Karpas-422 (cell line): ENCODE measurements at regions not wholly inside any gene's neighbourhood (a gene's known extent, or its start where the extent isn't known, plus 50 kb on each side); places are given as distances from the start of the nearest gene placed in this dataset.

ENCODE experiments used
- DNase-seq: peaks from one replicate; pipeline ENCODE4 v3.0.0-alpha.2; 2015
- H2AFZ ChIP-seq: fragments of 200-600 bp; sonication (generic); 2 replicates; pipeline ENCODE4 v1.6.1; 2014; ENCODE audit warnings: antibody characterized with exemption, low read length, mixed read lengths
- H3K27ac ChIP-seq: fragments of 200-600 bp; sonication (generic); 2 replicates; pipeline ENCODE4 v1.5.1; 2014; ENCODE audit warnings: mild to moderate bottlenecking, low read length, moderate library complexity
- H3K27me3 ChIP-seq: fragments of 200-600 bp; sonication (generic); 2 replicates; pipeline ENCODE4 v1.6.1; 2014; ENCODE audit warnings: low read length, mixed read lengths
- H3K36me3 ChIP-seq: fragments of 200-600 bp; sonication (generic); 2 replicates; pipeline ENCODE4 v1.6.1; 2014; ENCODE audit warnings: low read length, mixed read lengths; ENCODE audit not compliant: insufficient read depth
- H3K4me1 ChIP-seq: fragments of 200-600 bp; sonication (generic); 2 replicates; pipeline ENCODE4 v1.6.1; 2014; ENCODE audit warnings: mild to moderate bottlenecking, low read length, mixed read lengths
- H3K4me2 ChIP-seq: fragments of 200-600 bp; sonication (generic); 2 replicates; pipeline ENCODE4 v1.6.1; 2014; ENCODE audit warnings: low read length, low read depth, mild to moderate bottlenecking; ENCODE audit not compliant: poor library complexity, severe bottlenecking
- H3K4me3 ChIP-seq: fragments of 200-600 bp; sonication (generic); 2 replicates; pipeline ENCODE4 v1.5.1; 2014; ENCODE audit warnings: mild to moderate bottlenecking, antibody characterized with exemption, low read length, mixed read lengths
- H3K79me2 ChIP-seq: fragments of 200-600 bp; sonication (generic); 2 replicates; pipeline ENCODE4 v1.6.1; 2014; ENCODE audit warnings: mild to moderate bottlenecking, low read length, mixed read lengths
- H3K9ac ChIP-seq: fragments of 200-600 bp; sonication (generic); 2 replicates; pipeline ENCODE4 v1.6.0; 2014; ENCODE audit warnings: low read length
- H3K9me2 ChIP-seq: fragments of 200-600 bp; sonication (generic), shearing (Covaris generic); replicated peaks from 2 replicates; pipeline ENCODE4 v1.6.0; 2014; ENCODE audit warnings: mild to moderate bottlenecking, low read length, moderate library complexity; ENCODE audit not compliant: insufficient read depth
- H3K9me3 ChIP-seq: fragments of 300-700, 200-600 bp; sonication (generic); 2 replicates; pipeline ENCODE4 v1.6.1; 2014; ENCODE audit warnings: low read length, mixed read lengths
- H4K20me1 ChIP-seq: fragments of 200-600 bp; sonication (generic); 2 replicates; pipeline ENCODE4 v1.6.1; 2014; ENCODE audit warnings: mild to moderate bottlenecking, antibody characterized with exemption, low read length, low read depth; ENCODE audit not compliant: insufficient read depth

DNA sequence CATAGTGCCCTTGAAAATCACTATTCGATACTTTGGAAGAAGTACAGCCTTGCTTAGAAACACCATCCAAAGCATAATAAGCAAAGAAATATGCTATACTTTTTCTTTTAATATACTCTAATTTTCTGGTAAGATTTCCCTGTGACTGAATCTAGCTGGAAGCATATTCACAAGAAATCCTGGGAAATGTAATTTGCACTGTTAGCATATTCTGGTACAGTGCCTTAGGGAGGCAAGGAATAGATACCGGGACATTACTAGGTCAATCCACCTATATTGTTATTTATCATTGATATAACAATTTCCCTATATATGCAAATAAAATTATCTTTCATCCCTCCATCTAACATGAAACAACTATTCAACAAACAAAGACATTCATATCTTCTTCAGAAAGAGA is 1131.3 kb upstream of the PRR20A start:
- H3K27me3 ChIP-seq: no peaks in the 10 kb centered on the region
- no peak overlapping the region for H3K27ac ChIP-seq
- no peaks in the 10 kb centered on the region for H3K36me3 ChIP-seq
- no peaks in the 10 kb centered on the region for H3K4me1 ChIP-seq
- H3K9ac ChIP-seq: no peak overlapping the region
- DNase-seq: no peak
- H3K4me2 ChIP-seq: no peak overlapping the region
- H2AFZ ChIP-seq: no peak overlapping the region
- H3K9me3 ChIP-seq: peaks cover 35% of the 10 kb centered on the region
- no peaks in the 10 kb centered on the region for H3K79me2 ChIP-seq
- no peaks in the 10 kb centered on the region for H4K20me1 ChIP-seq
- H3K9me2 ChIP-seq: no peaks in the 10 kb centered on the region
- no peak overlapping the region for H3K4me3 ChIP-seq

DNA sequence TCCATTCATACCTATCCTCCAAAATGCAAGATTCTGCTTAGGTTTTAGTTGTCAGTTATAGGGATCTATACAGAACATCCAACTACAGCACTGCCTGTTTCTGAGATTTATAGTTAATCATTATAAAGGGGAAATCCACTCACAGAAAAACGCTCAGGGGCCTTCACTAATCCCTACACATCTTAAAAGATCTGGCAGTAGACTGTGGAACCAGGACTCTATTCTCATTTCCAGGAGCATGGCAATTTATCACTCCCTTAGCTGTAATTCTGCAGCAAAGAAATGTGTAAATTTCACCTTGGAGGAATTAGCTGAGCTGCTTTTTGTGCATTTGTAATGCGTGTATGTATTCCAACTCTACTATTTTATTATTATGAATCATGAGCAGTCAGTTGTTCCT is 1128.1 kb upstream of the PRR20A start:
- Histone ChIP-seq H4K20me1 (no peaks in the 10 kb centered on the region), H3K79me2 (no peaks in the 10 kb centered on the region), H3K27me3 (no peaks in the 10 kb centered on the region), H3K36me3 (no peaks in the 10 kb centered on the region), H3K27ac (no peak overlapping the region), H3K4me1 (no peaks in the 10 kb centered on the region), H3K9me3 (peaks cover 34% of the 10 kb centered on the region), H3K4me2 (no peak overlapping the region), H3K9ac (no peak overlapping the region), H3K4me3 (no peak overlapping the region), H2AFZ (no peak overlapping the region), H3K9me2 (no peaks in the 10 kb centered on the region)
- no peak for DNase-seq

- H3K27ac ChIP-seq: no peak overlapping the region
- no peak overlapping the region for H2AFZ ChIP-seq
Measured at GRCh38 chr13:56015919-56016318, 1124.8 kb upstream of the PRR20A start.

DNA sequence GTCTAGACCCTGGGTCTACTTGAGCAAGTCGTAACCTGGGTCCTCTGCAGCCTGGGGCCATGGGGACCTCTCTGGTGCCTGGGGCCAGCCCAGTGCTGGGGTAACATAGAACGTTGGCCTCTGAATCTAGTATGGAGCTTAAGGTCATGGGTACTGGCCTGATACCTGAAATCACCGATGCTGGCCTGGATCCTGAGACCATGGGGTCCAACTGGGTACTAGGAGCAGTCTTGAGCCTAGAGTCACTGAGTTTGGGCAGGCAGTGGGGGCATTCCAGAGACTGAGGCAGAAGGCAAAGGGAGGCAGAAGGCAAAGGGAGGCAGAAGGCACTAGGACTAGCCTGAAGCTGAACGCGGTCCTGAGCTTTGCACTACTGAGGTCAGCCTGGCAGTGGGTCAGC is 1121.1 kb upstream of the PRR20A start:
- H3K4me3 ChIP-seq: no peak overlapping the region
- H3K4me1 ChIP-seq: no peaks in the 10 kb centered on the region
- H3K27ac ChIP-seq: no peak overlapping the region
- H3K9me3 ChIP-seq: peaks cover 62% of the 10 kb centered on the region
- no peak overlapping the region for H2AFZ ChIP-seq
- no peak overlapping the region for H3K4me2 ChIP-seq
- DNase-seq: no peak
- H3K36me3 ChIP-seq: no peaks in the 10 kb centered on the region
- no peaks in the 10 kb centered on the region for H3K79me2 ChIP-seq
- H3K9ac ChIP-seq: no peak overlapping the region
- no peaks in the 10 kb centered on the region for H4K20me1 ChIP-seq
- no peaks in the 10 kb centered on the region for H3K27me3 ChIP-seq
- no peaks in the 10 kb centered on the region for H3K9me2 ChIP-seq

More at GRCh38 chr13:56015919-56016318, 1124.8 kb upstream of the PRR20A start:
- H3K79me2 ChIP-seq: no peaks in the 10 kb centered on the region
- no peak overlapping the region for H3K9ac ChIP-seq
- no peaks in the 10 kb centered on the region for H3K36me3 ChIP-seq
- no peak overlapping the region for H3K4me3 ChIP-seq
- H3K4me1 ChIP-seq: no peaks in the 10 kb centered on the region
- H3K9me2 ChIP-seq: no peaks in the 10 kb centered on the region
- no peak overlapping the region for H3K4me2 ChIP-seq
- no peaks in the 10 kb centered on the region for H3K27me3 ChIP-seq
- no peaks in the 10 kb centered on the region for H4K20me1 ChIP-seq
- DNase-seq: no peak
- peaks cover 55% of the 10 kb centered on the region for H3K9me3 ChIP-seq

GRCh38 chr13:56020425-56020824 is 1120.3 kb upstream of the PRR20A start:
- no peak for DNase-seq
- Histone ChIP-seq H3K36me3 (no peaks in the 10 kb centered on the region), H3K9ac (no peak overlapping the region), H2AFZ (no peak overlapping the region), H3K9me2 (no peaks in the 10 kb centered on the region), H3K79me2 (no peaks in the 10 kb centered on the region), H4K20me1 (no peaks in the 10 kb centered on the region), H3K27ac (no peak overlapping the region), H3K4me1 (no peaks in the 10 kb centered on the region), H3K4me2 (no peak overlapping the region), H3K27me3 (no peaks in the 10 kb centered on the region), H3K4me3 (no peak overlapping the region), H3K9me3 (peaks cover 57% of the 10 kb centered on the region)

DNA sequence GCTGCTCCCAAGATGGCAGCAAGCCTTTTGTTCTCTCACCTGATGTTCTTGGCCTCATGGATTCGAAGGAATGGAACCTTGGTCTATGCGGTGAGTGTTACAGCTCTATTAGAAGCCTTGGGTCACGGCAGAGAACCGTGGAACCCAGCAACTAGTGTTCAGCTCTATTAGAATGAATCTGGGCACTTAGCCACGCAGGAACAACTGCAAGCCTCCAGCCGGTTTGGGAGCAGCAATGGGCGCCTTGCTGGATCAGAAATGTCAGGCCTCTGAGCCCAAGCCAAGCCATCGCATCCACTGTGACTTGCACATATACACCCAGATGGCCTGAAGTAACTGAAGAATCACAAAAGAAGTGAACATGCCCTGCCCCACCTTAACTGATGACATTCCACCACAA is 1100.7 kb upstream of the PRR20A start:
- Histone ChIP-seq H3K9me2 (no peaks in the 10 kb centered on the region), H3K4me1 (no peaks in the 10 kb centered on the region), H3K4me3 (no peak overlapping the region), H3K36me3 (no peaks in the 10 kb centered on the region), H3K79me2 (no peaks in the 10 kb centered on the region), H4K20me1 (no peaks in the 10 kb centered on the region), H3K4me2 (no peak overlapping the region), H3K9ac (no peak overlapping the region), H3K27ac (no peak overlapping the region), H3K27me3 (no peaks in the 10 kb centered on the region), H2AFZ (no peak overlapping the region), H3K9me3 (peaks cover 2% of the 10 kb centered on the region)
- no peak for DNase-seq

DNA sequence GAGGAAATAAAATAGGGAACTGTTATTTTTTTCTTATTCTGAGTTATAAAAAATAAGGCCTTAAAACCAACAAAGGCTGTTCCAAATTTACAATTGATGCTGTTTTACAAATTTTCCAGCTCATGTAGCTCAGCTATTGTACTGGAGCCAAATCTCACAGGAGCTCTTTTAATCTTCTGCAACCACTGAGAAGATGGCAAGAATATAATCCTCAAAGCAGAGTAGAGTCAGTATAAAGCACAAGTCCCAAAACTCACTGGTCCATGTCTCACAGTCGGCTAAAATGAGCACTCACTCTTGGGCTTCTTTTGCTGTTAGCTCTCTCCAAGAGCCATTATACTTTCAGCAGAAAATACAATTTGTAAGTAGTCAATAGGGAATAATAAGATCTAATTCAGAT is 1074.4 kb upstream of the PRR20A start:
- Histone ChIP-seq H3K4me2 (no peak overlapping the region), H3K9me2 (no peaks in the 10 kb centered on the region), H3K4me3 (no peak overlapping the region), H3K36me3 (no peaks in the 10 kb centered on the region), H2AFZ (no peak overlapping the region), H3K27me3 (no peaks in the 10 kb centered on the region), H4K20me1 (no peaks in the 10 kb centered on the region), H3K27ac (no peak overlapping the region), H3K9me3 (peaks cover 41% of the 10 kb centered on the region; the same call in 1 of the 2 replicates), H3K4me1 (no peaks in the 10 kb centered on the region), H3K9ac (no peak overlapping the region), H3K79me2 (no peaks in the 10 kb centered on the region)
- no peak for DNase-seq

DNA sequence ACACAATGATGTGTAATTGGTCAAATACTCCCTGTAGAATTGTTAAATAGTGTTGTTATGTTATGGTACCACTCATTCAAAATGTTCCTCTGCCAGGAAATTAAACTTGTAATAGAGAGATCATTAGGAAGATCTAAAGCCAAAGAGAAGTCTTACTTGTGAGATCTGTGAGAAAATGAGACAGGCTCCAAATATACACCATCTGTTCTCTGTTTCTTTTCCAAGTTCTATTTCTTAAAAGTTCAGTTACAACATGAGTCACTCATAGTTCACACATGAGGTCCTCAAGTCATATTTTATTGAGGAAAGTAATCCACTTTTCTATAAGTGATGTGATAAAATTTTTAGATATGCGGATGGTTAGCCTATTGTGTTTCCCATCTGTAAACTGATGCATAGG is 1038.1 kb upstream of the PRR20A start:
- Histone ChIP-seq H3K4me1 (no peaks in the 10 kb centered on the region), H3K9me2 (no peaks in the 10 kb centered on the region), H3K36me3 (no peaks in the 10 kb centered on the region), H3K4me3 (no peak overlapping the region), H3K27me3 (no peaks in the 10 kb centered on the region), H3K9ac (no peak overlapping the region), H3K27ac (no peak overlapping the region), H3K9me3 (peaks cover 27% of the 10 kb centered on the region; the same call in 1 of the 2 replicates), H4K20me1 (no peaks in the 10 kb centered on the region), H3K4me2 (no peak overlapping the region), H2AFZ (no peak overlapping the region), H3K79me2 (no peaks in the 10 kb centered on the region)
- no peak for DNase-seq

DNA sequence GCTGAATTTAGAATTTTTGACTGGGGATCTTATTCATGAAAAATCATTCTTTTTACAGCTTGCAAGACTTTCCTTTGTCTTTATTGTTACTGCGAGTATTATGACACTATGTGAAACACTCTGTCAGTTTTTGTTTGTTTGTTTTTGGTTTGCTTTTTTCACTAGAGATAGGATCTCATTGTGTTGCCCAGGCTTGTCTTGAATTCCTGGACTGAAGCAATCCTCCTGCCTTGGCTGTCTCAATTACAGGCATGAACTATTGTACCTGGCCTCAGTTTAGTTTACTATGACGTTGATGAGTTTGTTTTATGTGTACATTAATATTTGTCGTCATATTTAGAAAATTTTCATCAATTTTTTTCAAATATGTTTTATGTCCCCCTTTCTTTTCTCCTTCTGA is 1030.0 kb upstream of the PRR20A start:
- H3K9me3 ChIP-seq: peaks cover 11% of the 10 kb centered on the region
- H3K27ac ChIP-seq: no peak overlapping the region
- H3K36me3 ChIP-seq: no peaks in the 10 kb centered on the region
- H3K9me2 ChIP-seq: no peaks in the 10 kb centered on the region
- H3K27me3 ChIP-seq: no peaks in the 10 kb centered on the region
- H3K4me2 ChIP-seq: no peak overlapping the region
- no peak overlapping the region for H3K4me3 ChIP-seq
- no peak for DNase-seq
- no peaks in the 10 kb centered on the region for H4K20me1 ChIP-seq
- no peaks in the 10 kb centered on the region for H3K79me2 ChIP-seq
- no peaks in the 10 kb centered on the region for H3K4me1 ChIP-seq
- H3K9ac ChIP-seq: no peak overlapping the region
- H2AFZ ChIP-seq: no peak overlapping the region
